GM15510 (cell line): ENCODE measurements at regions not wholly inside any gene's neighbourhood (a gene's known extent, or its start where the extent isn't known, plus 50 kb on each side); places are given as distances from the start of the nearest gene placed in this dataset.

ENCODE experiments used
- POLR2A ChIP-seq: IDR thresholded peaks from 3 replicates; pipeline ENCODE4 v1.6.1; 2011; ENCODE audit warnings: borderline replicate concordance; ENCODE audit not compliant: insufficient read length; ENCODE audit errors: extremely low read depth

- no peak for TF ChIP-seq POLR2A
These were observed 106.1 kb upstream of the HES1 start for GRCh38 chr3:194029846-194030245.

GRCh38 chr3:194030372-194030771 is 105.6 kb upstream of the HES1 start:
- TF ChIP-seq POLR2A = no peak

GRCh38 chr3:194031349-194031748 is 104.6 kb upstream of the HES1 start:
- no peak for TF ChIP-seq POLR2A

- TF ChIP-seq POLR2A = no peak
These were observed 103.9 kb upstream of the HES1 start for GRCh38 chr3:194031867-194032635.

- TF ChIP-seq POLR2A = no peak
These were observed 103.0 kb upstream of the HES1 start for GRCh38 chr3:194032828-194033435.

GRCh38 chr3:194034346-194035336 is 101.3 kb upstream of the HES1 start:
- no peak for TF ChIP-seq POLR2A

GRCh38 chr3:194035406-194036138 is 100.4 kb upstream of the HES1 start:
- TF ChIP-seq POLR2A = no peak

- TF ChIP-seq POLR2A = no peak
These were observed 99.1 kb upstream of the HES1 start for GRCh38 chr3:194036842-194037241.

GRCh38 chr3:194038960-194039359 is 97.0 kb upstream of the HES1 start:
- no peak for TF ChIP-seq POLR2A

GRCh38 chr3:194040516-194041273 is 95.3 kb upstream of the HES1 start:
- TF ChIP-seq POLR2A = no peak

- TF ChIP-seq POLR2A = no peak
These were observed 93.0 kb upstream of the HES1 start for GRCh38 chr3:194042927-194043326.

- TF ChIP-seq POLR2A = no peak
These were observed 92.4 kb upstream of the HES1 start for GRCh38 chr3:194043516-194043915.

GRCh38 chr3:194045289-194045688 is 90.7 kb upstream of the HES1 start:
- TF ChIP-seq POLR2A = no peak

GRCh38 chr3:194045919-194046318 is 90.0 kb upstream of the HES1 start:
- no peak for TF ChIP-seq POLR2A

GRCh38 chr3:194046531-194046930 is 89.4 kb upstream of the HES1 start:
- no peak for TF ChIP-seq POLR2A
